SH-SY5Y (cell line): ENCODE measurements at regions not wholly inside any gene's neighbourhood (a gene's known extent, or its start where the extent isn't known, plus 50 kb on each side); places are given as distances from the start of the nearest gene placed in this dataset.

ENCODE experiments used
- GATA2 ChIP-seq: IDR thresholded peaks from 2 replicates; pipeline ENCODE4 v1.6.1; 2011; ENCODE audit warnings: mild to moderate bottlenecking, low read depth, low read length
- GATA3 ChIP-seq: IDR thresholded peaks from 2 replicates; pipeline ENCODE4 v1.6.1; 2011; ENCODE audit warnings: low read depth, mild to moderate bottlenecking, low read length, moderate library complexity

DNA sequence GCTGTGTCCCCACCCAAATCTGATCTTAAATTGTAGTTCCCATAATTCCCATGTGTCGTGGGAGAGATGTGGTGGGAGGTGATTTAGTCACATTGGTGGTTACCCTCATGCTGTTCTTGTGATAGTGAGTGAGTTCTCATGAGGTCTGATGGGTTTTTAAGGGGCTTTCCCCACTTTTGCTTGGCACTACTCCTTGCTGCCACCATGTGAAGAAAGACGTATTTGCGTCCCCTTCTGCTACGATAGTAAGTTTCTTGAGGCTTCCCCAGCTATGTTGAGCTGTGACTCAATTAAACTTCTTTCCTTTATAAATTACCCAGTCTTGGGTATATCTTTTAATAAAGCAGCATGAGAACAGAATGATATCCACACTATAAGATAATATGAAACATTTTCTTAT is 1023.4 kb downstream of the TLE4 start:
- TF ChIP-seq GATA3 = no peak
- no peak for TF ChIP-seq GATA2

GRCh38 chr9:80592413-80592812 is 1020.6 kb downstream of the TLE4 start:
- TF ChIP-seq GATA3 (no peak), GATA2 (no peak)

- no peak for TF ChIP-seq GATA2
These were observed 1015.1 kb downstream of the TLE4 start for GRCh38 chr9:80586786-80587330.

DNA sequence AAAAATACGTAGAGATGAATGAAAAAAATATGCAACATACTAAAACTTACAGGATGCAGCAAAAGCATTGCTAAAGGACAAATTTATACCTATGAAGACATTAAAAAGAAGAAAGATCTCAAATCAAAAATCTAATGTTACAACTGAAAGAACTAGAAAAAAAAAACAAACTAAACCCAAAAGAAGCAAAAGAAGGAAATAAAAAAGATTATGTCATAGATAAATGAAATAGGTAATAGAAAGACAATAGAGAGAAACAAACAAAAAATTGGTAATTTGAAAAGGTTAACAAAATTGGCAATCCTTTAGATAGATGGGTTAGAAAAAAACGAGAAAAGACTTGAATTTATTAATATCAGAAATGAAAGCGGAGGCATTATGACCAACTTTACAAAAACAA is 1000.2 kb downstream of the TLE4 start:
- TF ChIP-seq GATA3 = no peak
- no peak for TF ChIP-seq GATA2

DNA sequence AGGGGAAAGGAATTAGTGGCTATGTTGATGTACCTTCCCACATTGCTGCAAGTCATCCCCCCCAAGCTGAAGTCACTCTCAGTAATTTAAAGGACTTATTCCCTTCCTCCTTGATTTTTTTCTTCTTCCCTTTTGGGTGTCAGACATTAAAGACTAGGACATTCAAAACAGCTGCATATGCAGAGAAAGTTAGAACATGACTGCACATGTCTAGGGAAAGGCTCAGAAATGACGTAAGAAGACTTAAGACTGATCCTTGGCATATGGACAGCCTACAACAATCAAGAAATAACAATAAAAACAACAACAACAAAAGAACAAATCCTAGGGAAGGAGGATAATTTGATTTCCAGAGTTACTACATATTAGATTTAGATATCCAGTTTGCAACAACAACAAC is 997.5 kb downstream of the TLE4 start:
- TF ChIP-seq GATA3 (no peak), GATA2 (no peak)

DNA sequence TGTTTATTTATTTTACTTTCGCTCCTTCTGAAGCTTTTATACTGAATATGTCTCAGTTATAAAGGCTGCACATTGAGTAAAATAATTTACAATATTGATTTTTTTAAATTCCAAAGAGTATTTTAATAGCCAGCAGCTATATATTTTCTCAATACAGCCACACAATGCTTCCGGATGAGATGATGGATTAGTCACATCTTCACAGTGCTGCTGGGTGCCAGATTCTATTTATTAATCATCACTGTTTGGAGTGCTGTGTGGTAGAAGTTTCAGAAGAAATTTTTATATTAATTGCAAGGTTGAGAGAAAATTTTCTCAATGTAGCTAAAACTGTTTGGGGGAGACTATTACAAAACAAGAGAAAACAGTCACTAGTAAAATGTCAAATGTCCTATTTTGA is 989.8 kb downstream of the TLE4 start:
- TF ChIP-seq GATA3 = no peak
- no peak for TF ChIP-seq GATA2

DNA sequence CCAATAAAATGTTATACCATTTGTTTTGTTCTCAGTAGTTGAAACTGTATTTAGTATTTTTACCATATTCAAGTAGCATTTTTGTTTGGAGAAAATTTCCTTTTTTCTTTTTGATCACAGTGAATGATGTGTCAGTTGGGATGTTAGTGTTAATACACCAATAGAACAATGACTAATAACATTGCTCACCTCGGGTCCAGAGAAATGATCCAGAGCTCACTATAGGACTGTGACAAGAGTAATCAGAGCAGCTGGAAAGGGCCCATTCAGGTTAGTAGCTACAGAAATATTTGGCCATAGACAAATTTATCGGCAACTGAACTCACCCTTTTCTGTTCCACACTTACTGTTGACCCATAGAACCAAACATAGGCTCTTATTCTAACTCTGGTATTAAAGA is 989.2 kb downstream of the TLE4 start:
- TF ChIP-seq GATA3 = no peak
- no peak for TF ChIP-seq GATA2

GRCh38 chr9:80557256-80557655 is 985.5 kb downstream of the TLE4 start:
- no peak for TF ChIP-seq GATA2
- no peak for TF ChIP-seq GATA3

DNA sequence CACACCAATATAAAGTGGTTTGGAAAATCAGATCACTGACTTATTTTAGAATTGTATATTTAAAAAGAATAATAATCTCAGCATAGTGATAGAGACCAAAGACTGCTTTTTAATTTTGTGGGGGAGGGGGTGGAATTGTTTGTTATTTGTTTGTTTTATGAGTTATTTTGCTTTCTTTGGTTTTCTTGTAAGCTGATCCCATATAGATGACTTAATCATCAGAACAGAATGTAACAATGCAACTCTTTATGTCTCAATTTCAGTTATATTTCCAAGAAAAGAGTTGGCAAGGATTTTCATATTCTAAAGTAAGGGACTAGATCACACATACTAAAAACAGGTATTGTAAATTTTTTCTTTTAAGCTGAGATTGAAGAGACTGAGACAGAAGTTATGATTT is 984.9 kb downstream of the TLE4 start:
- no peak for TF ChIP-seq GATA3

- TF ChIP-seq GATA3 = no peak
- TF ChIP-seq GATA2 = no peak
These were observed 984.1 kb downstream of the TLE4 start for GRCh38 chr9:80555782-80556325.

DNA sequence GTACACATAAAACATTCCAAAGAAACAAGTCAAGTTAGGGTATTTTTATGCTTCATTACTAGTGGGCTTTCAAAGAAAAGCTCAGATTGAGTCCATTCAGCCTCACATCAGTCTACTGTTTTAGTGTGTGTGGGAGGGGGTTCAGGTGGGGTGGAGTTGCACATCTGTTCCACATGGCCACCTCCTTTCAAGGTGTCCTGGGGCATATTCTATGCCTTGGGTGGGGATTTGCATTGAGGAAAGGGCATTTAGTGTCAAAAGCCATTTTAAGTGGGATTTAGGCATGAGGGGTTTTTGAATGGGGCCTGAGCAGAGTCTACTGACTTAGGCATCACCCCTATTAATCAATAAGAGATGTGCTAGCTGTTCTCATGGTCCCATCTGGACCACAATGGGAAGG is 983.1 kb downstream of the TLE4 start:
- TF ChIP-seq GATA3 (no peak), GATA2 (no peak)

GRCh38 chr9:80554301-80554700 is 982.5 kb downstream of the TLE4 start:
- TF ChIP-seq GATA3 (no peak), GATA2 (no peak)

DNA sequence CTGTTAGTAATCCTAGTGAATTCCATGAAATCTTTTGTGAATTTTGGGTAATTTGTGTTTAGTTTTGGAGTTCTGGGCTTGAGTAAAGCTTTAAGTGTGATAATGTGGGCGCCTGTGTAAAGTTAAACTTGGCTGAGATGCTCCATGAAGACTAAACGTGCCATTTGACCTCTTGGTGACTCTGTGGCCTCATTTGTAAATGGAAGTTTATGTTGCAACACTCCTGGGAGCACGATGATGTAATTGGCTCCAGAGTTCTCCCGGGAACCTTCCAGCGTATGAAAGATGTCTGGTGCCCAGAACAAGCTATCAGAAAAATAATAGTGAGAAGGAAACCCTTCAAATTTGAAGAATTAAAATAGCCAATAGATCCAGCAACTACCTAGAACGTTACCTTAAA is 981.2 kb downstream of the TLE4 start:
- TF ChIP-seq GATA3 (no peak), GATA2 (no peak)

GRCh38 chr9:80550181-80550580 is 978.4 kb downstream of the TLE4 start:
- no peak for TF ChIP-seq GATA3
- no peak for TF ChIP-seq GATA2

DNA sequence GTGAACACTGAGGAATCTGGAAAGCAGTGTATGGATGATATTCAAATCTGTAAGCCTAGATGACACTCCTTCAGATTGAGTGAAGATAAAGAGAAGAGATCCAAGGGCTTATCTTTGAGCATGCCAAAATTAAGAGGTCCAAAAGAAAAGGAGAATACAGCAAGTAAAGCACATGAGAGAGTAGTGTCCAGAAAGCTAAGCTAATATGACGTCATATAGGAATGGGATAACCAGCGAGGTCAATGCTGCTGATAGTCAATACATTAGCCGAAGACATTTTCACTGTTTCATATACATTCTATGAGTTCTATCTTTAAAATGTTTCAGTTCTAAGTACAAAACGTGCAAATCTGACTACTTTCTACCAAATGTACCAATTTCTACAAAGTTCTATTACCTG is 975.8 kb downstream of the TLE4 start:
- TF ChIP-seq GATA2 (no peak), GATA3 (no peak)

- TF ChIP-seq GATA3 (no peak), GATA2 (no peak)
These were observed 968.6 kb downstream of the TLE4 start for GRCh38 chr9:80540387-80540786.
